ENCODE measurements at regions not wholly inside any gene's neighbourhood (a gene's known extent, or its start where the extent isn't known, plus 50 kb on each side); places are given as distances from the start of the nearest gene placed in this dataset.

DNA sequence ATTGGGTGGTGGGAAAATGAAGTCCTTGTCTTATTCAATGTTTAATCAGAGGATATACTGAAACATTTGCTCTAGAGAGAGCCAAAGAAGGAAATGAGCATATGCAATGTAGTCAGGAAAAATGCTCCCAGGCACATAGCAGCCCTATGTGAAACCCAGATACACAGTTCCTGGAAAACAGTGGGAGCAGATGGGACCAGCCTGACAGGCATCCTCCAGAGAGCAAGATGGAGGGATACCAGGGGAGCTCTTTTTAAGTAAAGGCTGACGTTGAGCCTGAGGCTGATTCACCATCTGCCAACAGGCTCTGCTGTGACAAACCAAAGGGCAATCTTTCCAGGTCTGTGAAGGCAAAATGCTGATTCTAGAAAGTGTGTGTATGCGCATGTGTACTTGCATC, 559.4 kb upstream of the KIRREL3 start:
- Histone ChIP-seq H3K9me3 (ENCODE audit: control insufficient read depth, insufficient read depth, low read length) (no peaks in the 10 kb centered on the region), H3K4ac (ENCODE audit: low read depth, low read length) (no peak overlapping the region), H2BK5ac (ENCODE audit: low read depth, low read length, poor library complexity, severe bottlenecking) (no peak overlapping the region), H2AK5ac (ENCODE audit: low read depth, low read length) (no peak overlapping the region), H3K56ac (ENCODE audit: extremely low read depth, insufficient read depth, low read length) (no peak overlapping the region), H3K79me1 (ENCODE audit: low read depth in 1 of 2, low read length in 2 of 2) (no peaks in the 10 kb centered on the region), H4K5ac (ENCODE audit: low read depth, low read length) (no peak overlapping the region), H3K4me1 (ENCODE audit: control insufficient read depth, insufficient read depth, low read length) (no peaks in the 10 kb centered on the region), H3K23ac (ENCODE audit: low read depth, low read length) (no peak overlapping the region), H2AFZ (replicated peaks; ENCODE audit: low read length, poor library complexity) (no peak overlapping the region), H3K18ac (ENCODE audit: low read depth, low read length) (no peak overlapping the region), H2BK15ac (ENCODE audit: low read depth, low read length) (no peak overlapping the region), H3K27ac (ENCODE audit: insufficient read depth, low read length) (no peak overlapping the region), H2AK9ac (replicated peaks; ENCODE audit: low read depth, low read length, poor library complexity) (no peak overlapping the region), H3K4me2 (ENCODE audit: low read depth, low read length) (no peak overlapping the region), H3K27me3 (ENCODE audit: control insufficient read depth, insufficient read depth, low read length) (no peaks in the 10 kb centered on the region; the same call in 1 of the 2 replicates), H3K9ac (ENCODE audit: low read depth, low read length) (no peak overlapping the region), H2BK120ac (ENCODE audit: low read depth, low read length) (no peak overlapping the region), H4K91ac (ENCODE audit: insufficient read depth, low read depth, low read length) (no peak overlapping the region), H4K20me1 (ENCODE audit: insufficient read depth, low read length) (no peaks in the 10 kb centered on the region), H4K8ac (ENCODE audit: low read depth in 2 of 2, low read length in 2 of 2) (no peak overlapping the region), H3K4me3 (ENCODE audit: insufficient read depth, low read depth, low read length) (no peak overlapping the region), H3K14ac (replicated peaks; ENCODE audit: low read depth, low read length) (no peak overlapping the region), H3K36me3 (ENCODE audit: control insufficient read depth, insufficient read depth, low read length) (no peaks in the 10 kb centered on the region), H2BK20ac (ENCODE audit: low read depth, low read length) (no peak overlapping the region), H3K9me1 (ENCODE audit: insufficient read depth, low read length) (no peaks in the 10 kb centered on the region)
- intact Hi-C loops (cut with micrococcal nuclease) (no loop called here), dilution Hi-C loops (cut with HindIII; ENCODE audit: low sequenced_read_pairs, unreplicated experiment) (no loop called here), in situ Hi-C loops (cut with MboI; ENCODE audit: low sequenced_read_pairs) (no loop called here)
- POLR2A ChIA-PET (ENCODE audit: unreplicated experiment) = no interaction called here
- CTCF ChIA-PET = no interaction called here
- BruUV-seq (replicated peaks) = no TSS peak
- TF ChIP-seq, protein P1, sequence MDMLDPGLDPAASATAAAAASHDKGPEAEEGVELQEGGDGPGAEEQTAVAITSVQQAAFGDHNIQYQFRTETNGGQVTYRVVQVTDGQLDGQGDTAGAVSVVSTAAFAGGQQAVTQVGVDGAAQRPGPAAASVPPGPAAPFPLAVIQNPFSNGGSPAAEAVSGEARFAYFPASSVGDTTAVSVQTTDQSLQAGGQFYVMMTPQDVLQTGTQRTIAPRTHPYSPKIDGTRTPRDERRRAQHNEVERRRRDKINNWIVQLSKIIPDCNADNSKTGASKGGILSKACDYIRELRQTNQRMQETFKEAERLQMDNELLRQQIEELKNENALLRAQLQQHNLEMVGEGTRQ (IDR thresholded peaks at IDR 0.05; ENCODE audit: low read depth, low read length) = no peak
- TF ChIP-seq CHD1 (IDR thresholded peaks at IDR 0.05; ENCODE audit: low read depth, low read length) = no peak
- WGBS, 2 experiments (ENCODE audit: extremely low coverage in 2 of 2, insufficient read length in 1 of 2) = 57% methylated on average over 1 of the region's 2 CpGs; no CpG with 5 or more reads in 1 of the 2 experiments
- DNase-seq (no peak), ATAC-seq (ENCODE audit: low read depth) (no peak)
